ENCODE measurements at regions not wholly inside any gene's neighbourhood (a gene's known extent, or its start where the extent isn't known, plus 50 kb on each side); places are given as distances from the start of the nearest gene placed in this dataset.
"Not testable (repeated sequence)": the region's sequence is repeated elsewhere in the genome, so short reads cannot be mapped to it uniquely, and the experiment has no call there.

GRCh38 chr5:99349787-99350186 lies 421.0 kb upstream of the CHD1 start (continued):
- TF ChIP-seq, protein P1, sequence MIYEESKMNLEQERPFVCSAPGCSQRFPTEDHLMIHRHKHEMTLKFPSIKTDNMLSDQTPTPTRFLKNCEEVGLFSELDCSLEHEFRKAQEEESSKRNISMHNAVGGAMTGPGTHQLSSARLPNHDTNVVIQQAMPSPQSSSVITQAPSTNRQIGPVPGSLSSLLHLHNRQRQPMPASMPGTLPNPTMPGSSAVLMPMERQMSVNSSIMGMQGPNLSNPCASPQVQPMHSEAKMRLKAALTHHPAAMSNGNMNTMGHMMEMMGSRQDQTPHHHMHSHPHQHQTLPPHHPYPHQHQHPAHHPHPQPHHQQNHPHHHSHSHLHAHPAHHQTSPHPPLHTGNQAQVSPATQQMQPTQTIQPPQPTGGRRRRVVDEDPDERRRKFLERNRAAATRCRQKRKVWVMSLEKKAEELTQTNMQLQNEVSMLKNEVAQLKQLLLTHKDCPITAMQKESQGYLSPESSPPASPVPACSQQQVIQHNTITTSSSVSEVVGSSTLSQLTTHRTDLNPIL (CRISPR knock-in tag; IDR thresholded peaks at IDR 0.05; ENCODE audit: low read depth): no peak
- TF ChIP-seq ZFP3 (CRISPR knock-in tag; IDR thresholded peaks at IDR 0.05): no peak

GRCh38 chr5:99348597-99348996 lies 419.8 kb upstream of the CHD1 start:
- no peak for ATAC-seq
- no peak for TF ChIP-seq TOX (CRISPR knock-in tag; IDR thresholded peaks at IDR 0.05; ENCODE audit: borderline replicate concordance)
- TF ChIP-seq ZFP30 (CRISPR knock-in tag; IDR thresholded peaks at IDR 0.05): no peak
- no peak for TF ChIP-seq PATZ1 (CRISPR knock-in tag; IDR thresholded peaks at IDR 0.05; ENCODE audit: borderline replicate concordance)
- TF ChIP-seq GLIS3 (CRISPR knock-in tag; IDR thresholded peaks at IDR 0.05): no peak
- TF ChIP-seq ZNF8 (CRISPR knock-in tag; IDR thresholded peaks at IDR 0.05): no peak
- no peak for TF ChIP-seq BACH2 (CRISPR knock-in tag; IDR thresholded peaks at IDR 0.05; ENCODE audit: borderline replicate concordance)
- TF ChIP-seq, protein P1 (CRISPR knock-in tag; IDR thresholded peaks at IDR 0.05; ENCODE audit: low read depth): no peak

- ATAC-seq: not testable (repeated sequence)
Measured at GRCh38 chr5:99339758-99340157, 411.0 kb upstream of the CHD1 start.

- TF ChIP-seq CSRNP3 (CRISPR knock-in tag; IDR thresholded peaks at IDR 0.05): no peak
- no peak for TF ChIP-seq RARB (CRISPR knock-in tag; IDR thresholded peaks at IDR 0.05)
- TF ChIP-seq TCF4 (CRISPR knock-in tag; IDR thresholded peaks at IDR 0.05; ENCODE audit: borderline replicate concordance): no peak
- TF ChIP-seq ISL1 (CRISPR knock-in tag; IDR thresholded peaks at IDR 0.05): no peak
- no peak for TF ChIP-seq SNAI2 (CRISPR knock-in tag; IDR thresholded peaks at IDR 0.05)
- TF ChIP-seq ZC3H10 (CRISPR knock-in tag; IDR thresholded peaks at IDR 0.05): no peak
- TF ChIP-seq ZFP30 (CRISPR knock-in tag; IDR thresholded peaks at IDR 0.05): no peak
- no peak for TF ChIP-seq ZNF8 (CRISPR knock-in tag; IDR thresholded peaks at IDR 0.05)
- TF ChIP-seq POU6F1 (CRISPR knock-in tag; IDR thresholded peaks at IDR 0.05; ENCODE audit: borderline replicate concordance, low read depth): no peak
- TF ChIP-seq BACH2 (CRISPR knock-in tag; IDR thresholded peaks at IDR 0.05; ENCODE audit: borderline replicate concordance): no peak
- TF ChIP-seq, protein P2, sequence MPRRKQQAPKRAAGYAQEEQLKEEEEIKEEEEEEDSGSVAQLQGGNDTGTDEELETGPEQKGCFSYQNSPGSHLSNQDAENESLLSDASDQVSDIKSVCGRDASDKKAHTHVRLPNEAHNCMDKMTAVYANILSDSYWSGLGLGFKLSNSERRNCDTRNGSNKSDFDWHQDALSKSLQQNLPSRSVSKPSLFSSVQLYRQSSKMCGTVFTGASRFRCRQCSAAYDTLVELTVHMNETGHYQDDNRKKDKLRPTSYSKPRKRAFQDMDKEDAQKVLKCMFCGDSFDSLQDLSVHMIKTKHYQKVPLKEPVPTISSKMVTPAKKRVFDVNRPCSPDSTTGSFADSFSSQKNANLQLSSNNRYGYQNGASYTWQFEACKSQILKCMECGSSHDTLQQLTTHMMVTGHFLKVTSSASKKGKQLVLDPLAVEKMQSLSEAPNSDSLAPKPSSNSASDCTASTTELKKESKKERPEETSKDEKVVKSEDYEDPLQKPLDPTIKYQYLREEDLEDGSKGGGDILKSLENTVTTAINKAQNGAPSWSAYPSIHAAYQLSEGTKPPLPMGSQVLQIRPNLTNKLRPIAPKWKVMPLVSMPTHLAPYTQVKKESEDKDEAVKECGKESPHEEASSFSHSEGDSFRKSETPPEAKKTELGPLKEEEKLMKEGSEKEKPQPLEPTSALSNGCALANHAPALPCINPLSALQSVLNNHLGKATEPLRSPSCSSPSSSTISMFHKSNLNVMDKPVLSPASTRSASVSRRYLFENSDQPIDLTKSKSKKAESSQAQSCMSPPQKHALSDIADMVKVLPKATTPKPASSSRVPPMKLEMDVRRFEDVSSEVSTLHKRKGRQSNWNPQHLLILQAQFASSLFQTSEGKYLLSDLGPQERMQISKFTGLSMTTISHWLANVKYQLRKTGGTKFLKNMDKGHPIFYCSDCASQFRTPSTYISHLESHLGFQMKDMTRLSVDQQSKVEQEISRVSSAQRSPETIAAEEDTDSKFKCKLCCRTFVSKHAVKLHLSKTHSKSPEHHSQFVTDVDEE (CRISPR knock-in tag; IDR thresholded peaks at IDR 0.05): no peak
- TF ChIP-seq, protein P1 (CRISPR knock-in tag; IDR thresholded peaks at IDR 0.05; ENCODE audit: low read depth): no peak
- no peak for ATAC-seq
Measured at GRCh38 chr5:99334936-99335335, 406.1 kb upstream of the CHD1 start.

Data from SK-N-SH treated with all-trans-retinoic acid at 6 μM for 48 hours (cell line).